IMR-90 (cell line): ENCODE measurements at regions not wholly inside any gene's neighbourhood (a gene's known extent, or its start where the extent isn't known, plus 50 kb on each side); places are given as distances from the start of the nearest gene placed in this dataset.

ENCODE experiments used
- BHLHE40 ChIP-seq: fragments of 150-350 bp; IDR thresholded peaks from 2 replicates; pipeline ENCODE4 v1.6.1; 2016; ENCODE audit warnings: mild to moderate bottlenecking, low read depth, low read length
- CEBPB ChIP-seq: IDR thresholded peaks from 2 replicates; pipeline ENCODE4 v1.6.1; 2012; ENCODE audit warnings: low read depth, low read length, improper control_type of control experiment
- CHD1 ChIP-seq: IDR thresholded peaks from 2 replicates; pipeline ENCODE4 v1.6.1; 2012; ENCODE audit warnings: low read depth, low read length, improper control_type of control experiment
- MAFK ChIP-seq: IDR thresholded peaks from 2 replicates; pipeline ENCODE4 v1.6.1; 2012; ENCODE audit warnings: low read depth, low read length, improper control_type of control experiment
- MXI1 ChIP-seq: IDR thresholded peaks from 2 replicates; pipeline ENCODE4 v1.6.1; 2012; ENCODE audit warnings: low read depth, mild to moderate bottlenecking, low read length, moderate library complexity, borderline replicate concordance
- NFE2L2 ChIP-seq: fragments of 150-350 bp; IDR thresholded peaks from 2 replicates; pipeline ENCODE4 v1.6.1; 2016; ENCODE audit warnings: low read depth, mild to moderate bottlenecking, low read length
- POLR2A ChIP-seq: IDR thresholded peaks from 2 replicates; pipeline ENCODE4 v1.6.1; 2012; ENCODE audit warnings: mild to moderate bottlenecking, low read depth, low read length
- RAD21 ChIP-seq: IDR thresholded peaks from 2 replicates; pipeline ENCODE4 v1.6.1; 2012; ENCODE audit warnings: low read length, improper control_type of control experiment
- RCOR1 ChIP-seq: IDR thresholded peaks from 2 replicates; pipeline ENCODE4 v1.6.1; 2012; ENCODE audit warnings: mild to moderate bottlenecking, low read length, improper control_type of control experiment; ENCODE audit not compliant: insufficient replicate concordance
- RFX5 ChIP-seq: IDR thresholded peaks from 2 replicates; pipeline ENCODE4 v1.8.0; 2012; ENCODE audit warnings: low read depth, mild to moderate bottlenecking, low read length, moderate library complexity
- SMC3 ChIP-seq: fragments of 150-350 bp; IDR thresholded peaks from 2 replicates; pipeline ENCODE4 v1.6.1; 2016; ENCODE audit warnings: low read depth, mild to moderate bottlenecking, antibody characterized with exemption, low read length, moderate library complexity
- TF ChIP-seq, protein P1 (sequence below): conservative IDR thresholded peaks from 2 replicates; pipeline ENCODE4 v1.5.1; 2012; ENCODE audit warnings: mild to moderate bottlenecking, low read depth, low read length, improper control_type of control experiment
- TF ChIP-seq, protein P2 (sequence below): fragments of 150-350 bp; IDR thresholded peaks from 2 replicates; pipeline ENCODE4 v1.6.1; 2017; ENCODE audit warnings: mild to moderate bottlenecking, antibody characterized with exemption, low read length, low read depth

DNA sequence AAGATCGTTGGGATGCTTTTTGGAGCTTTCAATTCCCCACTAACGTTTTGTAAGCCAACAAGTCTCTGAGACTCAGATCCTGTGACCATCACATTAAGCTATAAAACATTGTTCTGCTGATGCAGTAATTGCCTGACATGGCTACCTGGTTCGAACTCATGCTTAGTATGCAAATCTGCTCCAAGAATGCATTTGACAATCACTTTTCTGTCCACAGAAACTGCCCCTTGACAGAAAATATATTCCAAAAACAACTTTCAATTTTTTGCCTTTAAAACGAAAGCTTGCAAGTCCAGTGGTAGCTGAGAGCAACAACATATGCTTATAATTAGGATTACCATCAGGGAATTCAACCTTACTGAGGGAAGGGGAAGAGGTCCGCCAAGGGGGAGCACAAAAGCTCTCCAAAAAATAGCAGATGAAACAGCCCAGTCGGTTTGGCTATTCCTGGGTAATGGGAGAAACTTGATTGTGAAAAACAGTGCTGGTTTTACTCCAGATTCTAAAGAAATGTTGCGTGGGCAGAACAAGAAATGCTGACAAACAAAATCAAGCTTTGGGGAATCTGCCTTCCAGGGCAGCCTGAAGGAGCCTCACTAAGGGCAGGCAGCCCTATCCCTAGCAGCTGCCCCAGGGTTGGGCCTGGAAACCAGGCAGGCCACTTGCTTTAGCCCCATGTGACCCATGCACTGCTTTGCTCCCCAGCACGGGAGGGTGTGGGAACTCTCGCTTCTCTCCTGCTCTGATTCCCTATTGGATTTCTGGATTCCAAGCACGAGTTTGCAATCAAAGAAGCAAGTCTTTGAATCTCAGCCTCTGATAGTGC lies 160.7 kb upstream of the LDB2 start:
- TF ChIP-seq, protein P1, sequence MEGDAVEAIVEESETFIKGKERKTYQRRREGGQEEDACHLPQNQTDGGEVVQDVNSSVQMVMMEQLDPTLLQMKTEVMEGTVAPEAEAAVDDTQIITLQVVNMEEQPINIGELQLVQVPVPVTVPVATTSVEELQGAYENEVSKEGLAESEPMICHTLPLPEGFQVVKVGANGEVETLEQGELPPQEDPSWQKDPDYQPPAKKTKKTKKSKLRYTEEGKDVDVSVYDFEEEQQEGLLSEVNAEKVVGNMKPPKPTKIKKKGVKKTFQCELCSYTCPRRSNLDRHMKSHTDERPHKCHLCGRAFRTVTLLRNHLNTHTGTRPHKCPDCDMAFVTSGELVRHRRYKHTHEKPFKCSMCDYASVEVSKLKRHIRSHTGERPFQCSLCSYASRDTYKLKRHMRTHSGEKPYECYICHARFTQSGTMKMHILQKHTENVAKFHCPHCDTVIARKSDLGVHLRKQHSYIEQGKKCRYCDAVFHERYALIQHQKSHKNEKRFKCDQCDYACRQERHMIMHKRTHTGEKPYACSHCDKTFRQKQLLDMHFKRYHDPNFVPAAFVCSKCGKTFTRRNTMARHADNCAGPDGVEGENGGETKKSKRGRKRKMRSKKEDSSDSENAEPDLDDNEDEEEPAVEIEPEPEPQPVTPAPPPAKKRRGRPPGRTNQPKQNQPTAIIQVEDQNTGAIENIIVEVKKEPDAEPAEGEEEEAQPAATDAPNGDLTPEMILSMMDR, result no peak
- no peak for TF ChIP-seq RFX5
- no peak for TF ChIP-seq POLR2A
- no peak for TF ChIP-seq CEBPB
- TF ChIP-seq MXI1, result no peak
- TF ChIP-seq SMC3, result no peak
- TF ChIP-seq RAD21, result no peak
- peak; percentile 72 for TF ChIP-seq MAFK
- TF ChIP-seq, protein P2, sequence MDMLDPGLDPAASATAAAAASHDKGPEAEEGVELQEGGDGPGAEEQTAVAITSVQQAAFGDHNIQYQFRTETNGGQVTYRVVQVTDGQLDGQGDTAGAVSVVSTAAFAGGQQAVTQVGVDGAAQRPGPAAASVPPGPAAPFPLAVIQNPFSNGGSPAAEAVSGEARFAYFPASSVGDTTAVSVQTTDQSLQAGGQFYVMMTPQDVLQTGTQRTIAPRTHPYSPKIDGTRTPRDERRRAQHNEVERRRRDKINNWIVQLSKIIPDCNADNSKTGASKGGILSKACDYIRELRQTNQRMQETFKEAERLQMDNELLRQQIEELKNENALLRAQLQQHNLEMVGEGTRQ, result no peak
- TF ChIP-seq RCOR1, result no peak
- no peak for TF ChIP-seq NFE2L2
- no peak for TF ChIP-seq CHD1
- no peak for TF ChIP-seq BHLHE40
